AG08395 (cell line): ENCODE measurements at regions not wholly inside any gene's neighbourhood (a gene's known extent, or its start where the extent isn't known, plus 50 kb on each side); places are given as distances from the start of the nearest gene placed in this dataset.
A peak's percentile ranks its signal among the peaks of the same experiment; 100 is the strongest.
"Not testable (repeated sequence)": the region's sequence is repeated elsewhere in the genome, so short reads cannot be mapped to it uniquely, and the experiment has no call there.

Experiments used
- DNase-seq: peaks from one replicate; pipeline ENCODE4 v3.0.0; 2012; ENCODE audit warnings: mixed read lengths, low spot score

DNA sequence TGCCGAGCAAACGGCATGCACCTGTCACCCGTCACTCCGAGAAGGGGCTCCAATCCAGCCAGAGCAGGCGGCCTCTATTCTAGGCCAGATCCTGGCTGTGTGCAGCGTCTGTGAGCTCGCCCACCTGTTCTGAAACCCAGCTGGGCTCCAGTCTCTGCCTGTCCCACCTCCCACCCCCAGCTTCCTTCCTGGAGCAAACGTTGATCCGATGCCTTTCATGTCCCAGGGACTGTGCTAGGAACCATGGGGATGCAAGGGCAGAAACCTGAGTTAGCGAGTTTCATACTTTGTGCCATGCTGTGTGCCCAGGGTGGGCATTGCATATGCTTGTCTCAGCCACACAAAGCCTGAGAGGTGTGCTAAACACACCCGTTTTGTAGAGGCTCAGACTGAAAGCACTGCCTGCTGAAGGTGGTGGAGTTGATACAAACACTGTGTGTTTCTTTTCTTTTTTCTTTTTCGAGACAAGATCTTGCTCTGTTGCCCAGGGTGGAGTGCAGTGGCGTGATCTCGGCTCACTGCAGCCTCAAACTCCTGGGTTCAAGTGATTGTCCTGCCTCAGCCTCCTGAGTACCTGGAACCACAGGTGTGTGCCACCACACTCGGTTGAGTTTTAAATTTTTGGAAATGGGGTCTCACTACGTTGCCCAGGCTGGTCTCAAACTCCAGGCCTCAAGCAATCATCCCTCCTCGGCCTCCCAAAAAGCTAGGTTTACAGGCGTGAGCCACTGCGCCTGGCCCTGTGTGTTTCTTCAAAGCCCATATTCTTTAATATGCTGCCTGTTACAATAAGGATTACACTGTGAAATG lies 84.1 kb upstream of the MED13L start:
- no peak for DNase-seq

GRCh38 chr12:116365114-116365513 lies 87.6 kb upstream of the MED13L start:
- no peak for DNase-seq

- no peak for DNase-seq
These were observed 88.3 kb upstream of the MED13L start for GRCh38 chr12:116365606-116366455.

DNA sequence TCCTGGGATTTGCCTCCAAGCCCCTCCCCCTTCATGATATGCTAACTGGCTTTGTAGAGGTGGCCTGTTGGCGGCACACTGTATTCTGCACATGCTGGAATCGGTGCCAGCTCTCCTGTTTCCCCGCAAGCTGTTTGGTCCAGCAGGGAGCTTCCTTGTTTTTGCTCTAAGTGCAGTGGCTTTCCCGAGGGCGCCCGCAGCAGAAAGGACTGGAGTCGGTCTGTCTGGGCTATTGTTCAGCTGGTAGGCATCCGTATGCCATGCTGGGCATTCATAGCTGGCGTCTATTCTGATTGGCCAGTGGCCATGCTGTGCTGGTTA lies 88.9 kb upstream of the MED13L start:
- DNase-seq, result no peak

DNA sequence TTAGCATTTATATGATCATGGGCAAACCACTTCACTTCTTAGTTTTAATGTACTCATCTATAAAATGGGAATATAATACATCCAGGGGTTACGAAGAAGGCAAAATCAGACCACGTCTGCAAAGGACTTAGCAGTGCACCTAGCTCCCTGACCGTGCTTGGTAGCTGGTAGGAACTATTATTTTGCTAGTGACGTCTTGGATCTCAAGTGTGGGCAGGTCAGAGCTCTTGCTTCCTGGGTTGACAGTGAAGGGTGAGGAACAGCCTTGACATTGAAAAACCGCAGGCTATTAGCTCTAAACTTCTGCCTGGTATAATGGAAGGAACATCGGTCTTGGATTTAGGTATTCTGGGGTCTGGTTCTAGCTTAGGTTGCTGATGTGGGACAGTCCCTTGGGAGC lies 89.3 kb upstream of the MED13L start:
- DNase-seq, result no peak

DNA sequence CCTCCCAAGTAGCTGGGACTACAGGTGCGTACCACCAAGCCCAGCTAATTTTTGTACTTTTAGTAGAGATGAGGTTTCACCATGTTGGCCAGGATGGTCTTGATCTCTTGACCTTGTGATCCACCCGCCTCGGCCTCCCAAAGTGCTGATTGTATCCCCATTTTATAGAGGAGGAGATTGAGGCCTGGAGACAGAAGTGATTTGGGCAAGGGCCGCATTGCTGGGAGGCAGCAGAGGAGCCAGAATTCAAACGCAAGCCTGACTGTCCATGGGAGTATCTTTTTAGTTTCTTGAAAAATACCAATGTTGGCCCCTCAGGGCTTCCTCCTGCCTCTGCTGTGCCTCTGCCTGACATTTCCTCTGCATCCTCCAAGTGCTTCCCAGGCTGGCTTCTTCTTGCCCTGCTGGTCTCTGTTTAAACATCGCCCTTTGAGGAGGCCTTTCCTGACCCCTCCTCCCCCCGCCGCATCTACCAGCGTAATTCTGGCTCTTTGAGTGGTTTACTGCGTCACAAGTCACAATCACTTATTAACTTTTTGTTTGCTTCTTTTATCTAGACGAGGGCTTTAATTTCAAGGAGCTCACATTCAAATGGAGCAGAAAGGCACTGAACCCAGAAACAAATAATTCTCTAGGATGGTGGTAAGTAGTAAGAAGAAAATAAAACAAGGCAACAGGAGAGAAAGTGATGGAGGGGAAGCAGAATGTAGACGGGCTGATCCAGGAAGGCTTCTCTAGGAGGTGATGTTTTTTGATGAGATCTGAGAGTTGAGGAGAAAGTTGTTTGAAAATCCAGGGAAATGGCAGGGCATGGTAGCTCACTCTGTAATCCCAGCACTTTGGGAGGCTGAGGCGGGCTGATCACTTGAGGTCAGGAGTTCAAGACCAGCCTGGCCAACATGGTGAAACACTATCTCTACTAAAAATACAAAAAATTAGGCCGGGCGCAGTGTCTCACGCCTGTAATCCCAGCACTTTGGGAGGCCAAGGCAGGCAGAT lies 91.0 kb upstream of the MED13L start:
- no peak for DNase-seq

DNA sequence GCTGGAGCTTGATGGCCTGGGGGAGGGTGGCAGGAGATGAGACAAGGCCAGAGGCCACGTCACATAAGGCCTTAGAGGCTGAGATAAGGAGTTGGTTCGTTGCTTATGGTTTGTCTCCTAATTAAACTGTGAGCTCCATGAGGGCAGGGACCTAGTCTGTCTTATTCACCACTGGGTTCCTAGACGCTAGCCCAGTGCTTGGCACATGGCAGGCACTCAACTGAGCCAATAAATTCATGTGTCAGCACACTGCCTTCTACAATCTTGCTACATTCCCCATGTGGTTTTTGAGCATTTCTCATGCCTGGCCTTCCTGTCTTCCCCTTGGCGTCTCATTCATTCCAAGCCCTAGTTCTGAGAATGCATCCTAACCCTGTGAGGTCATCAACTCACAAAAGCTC lies 92.5 kb upstream of the MED13L start:
- DNase-seq, result peak; percentile 87

- peak; percentile 39 for DNase-seq
These were observed 93.5 kb upstream of the MED13L start for GRCh38 chr12:116370886-116371580.

- no peak for DNase-seq
These were observed 95.3 kb upstream of the MED13L start for GRCh38 chr12:116372815-116373214.

- no peak for DNase-seq
These were observed 96.2 kb upstream of the MED13L start for GRCh38 chr12:116373572-116374206.

DNA sequence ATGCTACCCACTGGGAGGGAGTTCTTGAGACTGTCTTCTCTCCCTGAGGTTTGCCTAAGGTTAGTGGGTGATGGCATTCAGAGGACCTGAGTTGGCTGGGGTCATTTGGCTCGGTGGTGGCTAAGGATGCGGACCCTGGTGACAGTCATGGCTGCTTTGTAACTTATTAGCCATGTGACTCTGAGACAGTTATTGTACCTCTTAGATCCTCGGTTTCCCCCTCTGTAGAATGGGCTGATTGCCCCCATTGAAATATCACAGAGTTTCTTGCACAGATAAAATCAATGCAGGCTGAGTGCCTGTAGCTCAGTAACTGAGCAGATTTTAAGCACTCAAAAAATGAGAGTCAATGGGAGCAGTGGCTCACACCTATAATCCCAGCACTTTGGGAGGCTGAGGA lies 96.7 kb upstream of the MED13L start:
- DNase-seq, result no peak

DNA sequence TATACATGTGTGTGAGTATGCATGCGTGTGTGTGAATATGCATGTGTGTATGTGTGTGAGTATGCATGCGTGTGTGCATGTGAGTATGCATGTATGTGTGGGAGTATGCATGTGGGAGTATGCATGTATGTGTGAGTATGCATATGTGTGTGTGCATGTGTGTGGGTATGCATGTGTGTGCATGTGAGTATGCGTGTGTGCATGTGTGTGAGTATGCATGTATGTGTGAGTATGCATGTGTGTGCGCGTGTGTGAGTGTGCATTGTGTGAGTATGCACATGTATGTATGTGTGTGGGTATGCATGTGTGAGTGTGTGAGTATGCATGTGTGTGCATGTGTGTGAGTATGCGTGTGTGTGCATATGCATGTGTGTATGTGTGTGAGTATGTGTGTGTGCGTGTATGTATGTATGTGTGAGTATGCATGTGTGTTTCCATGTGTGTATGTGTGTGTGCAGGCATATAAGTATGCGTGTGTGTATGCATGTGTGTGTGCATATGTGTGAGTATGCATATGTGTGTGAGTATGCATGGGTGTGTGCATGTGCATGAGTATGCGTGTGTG lies 97.9 kb upstream of the MED13L start:
- DNase-seq, result no peak

DNA sequence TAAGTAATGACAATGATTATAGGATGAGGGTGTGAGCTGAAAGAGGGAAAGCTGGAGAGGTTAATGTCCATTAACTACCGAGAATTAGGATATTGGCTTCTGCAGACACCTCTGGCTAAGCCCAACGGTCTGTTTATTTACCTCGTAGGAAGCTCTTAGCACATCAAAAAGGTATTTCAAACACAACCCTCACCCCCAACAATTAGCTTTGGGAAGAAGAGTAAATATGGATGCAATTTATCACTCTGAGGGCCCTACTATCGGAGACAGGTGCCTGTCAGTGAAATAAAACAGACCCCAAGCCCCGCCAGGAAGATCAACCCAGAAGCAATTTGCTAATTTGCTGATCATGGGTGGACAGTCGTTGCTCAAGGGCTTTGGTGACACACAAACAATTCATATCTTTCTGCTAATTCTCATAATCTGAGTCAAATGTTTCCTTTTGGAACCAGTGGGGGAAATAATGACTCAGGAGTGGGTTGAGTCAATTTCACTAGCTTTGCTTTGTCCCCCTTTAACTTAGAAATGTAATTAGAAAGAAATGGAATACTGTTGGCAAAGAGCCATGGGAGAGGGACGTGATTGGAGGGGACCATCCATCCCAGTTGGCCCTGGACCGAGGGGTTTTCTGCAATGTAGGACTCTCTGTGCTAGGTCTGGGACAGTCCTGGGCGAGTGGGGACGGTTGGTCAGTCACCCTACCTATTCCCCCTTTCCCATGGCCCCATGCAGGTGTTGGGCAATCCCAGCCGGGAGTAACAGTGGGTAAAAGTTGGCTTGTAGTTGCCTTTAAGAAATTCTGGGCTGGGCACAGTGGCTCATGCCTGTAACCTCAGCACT lies 99.1 kb upstream of the MED13L start:
- DNase-seq, result peak; percentile 68

DNA sequence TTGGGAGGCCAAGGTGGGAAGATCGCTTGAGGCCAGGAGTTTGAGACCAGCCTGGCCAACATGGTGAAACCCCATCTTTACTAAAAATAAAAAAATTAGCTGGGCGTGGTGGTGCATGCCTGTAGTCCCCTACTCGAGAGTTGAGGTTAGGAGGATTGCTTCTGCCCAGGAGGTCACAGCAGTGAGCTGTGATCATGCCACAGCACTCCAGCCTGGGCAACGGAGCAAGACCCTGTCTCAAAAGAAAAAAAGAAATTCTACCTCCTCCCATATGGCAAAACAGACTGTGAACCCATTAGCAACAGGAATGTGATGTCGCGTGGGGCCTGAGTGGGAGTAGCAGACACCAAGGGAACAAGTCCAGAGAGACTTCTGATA lies 99.7 kb upstream of the MED13L start:
- not testable (repeated sequence) for DNase-seq

DNA sequence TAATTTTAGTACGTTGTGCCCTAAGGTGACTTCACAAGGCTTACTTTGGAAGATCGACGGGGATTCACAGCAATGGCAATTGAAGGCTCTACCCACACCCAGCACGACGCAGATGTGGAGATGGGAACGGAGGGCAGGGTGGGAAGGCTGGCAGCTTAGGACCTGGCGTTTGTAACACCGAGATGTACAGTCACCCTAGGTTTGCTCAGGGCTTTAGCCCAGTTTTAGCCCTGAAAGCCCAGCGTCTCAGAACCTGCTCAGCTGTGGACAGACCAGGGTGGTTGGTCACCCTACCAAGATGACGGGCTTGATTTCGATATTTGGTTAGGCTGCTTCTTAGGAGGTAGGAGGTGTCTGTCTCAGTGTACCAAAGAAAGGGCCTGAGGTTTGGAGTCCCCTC lies 100.5 kb upstream of the MED13L start:
- DNase-seq, result no peak

DNA sequence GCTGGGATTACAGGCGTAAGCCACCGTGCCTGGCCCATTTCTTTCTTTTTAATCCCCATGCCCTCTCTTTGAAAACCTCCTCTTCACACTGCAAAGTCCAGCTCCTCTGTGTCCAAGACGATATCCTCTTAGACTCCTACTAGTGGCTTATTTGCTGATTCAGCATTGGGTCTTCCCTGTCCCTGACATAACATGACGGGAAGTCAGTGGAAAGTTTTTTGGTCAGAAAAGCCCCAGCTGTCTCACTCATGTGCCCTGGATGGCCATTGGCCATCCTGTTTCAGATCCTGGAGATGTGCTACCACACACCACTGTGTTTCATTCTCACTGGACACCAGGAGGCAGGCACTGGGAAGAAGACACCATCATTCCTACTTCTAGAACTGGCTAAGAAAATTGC lies 102.6 kb upstream of the MED13L start:
- DNase-seq, result no peak

- not testable (repeated sequence) for DNase-seq
These were observed 103.2 kb upstream of the MED13L start for GRCh38 chr12:116380740-116381139.

- DNase-seq, result no peak
These were observed 103.8 kb upstream of the MED13L start for GRCh38 chr12:116381240-116381743.
